ENCODE measurements at regions not wholly inside any gene's neighbourhood (a gene's known extent, or its start where the extent isn't known, plus 50 kb on each side); places are given as distances from the start of the nearest gene placed in this dataset.
"Not testable (repeated sequence)": the region's sequence is repeated elsewhere in the genome, so short reads cannot be mapped to it uniquely, and the experiment has no call there.

DNA sequence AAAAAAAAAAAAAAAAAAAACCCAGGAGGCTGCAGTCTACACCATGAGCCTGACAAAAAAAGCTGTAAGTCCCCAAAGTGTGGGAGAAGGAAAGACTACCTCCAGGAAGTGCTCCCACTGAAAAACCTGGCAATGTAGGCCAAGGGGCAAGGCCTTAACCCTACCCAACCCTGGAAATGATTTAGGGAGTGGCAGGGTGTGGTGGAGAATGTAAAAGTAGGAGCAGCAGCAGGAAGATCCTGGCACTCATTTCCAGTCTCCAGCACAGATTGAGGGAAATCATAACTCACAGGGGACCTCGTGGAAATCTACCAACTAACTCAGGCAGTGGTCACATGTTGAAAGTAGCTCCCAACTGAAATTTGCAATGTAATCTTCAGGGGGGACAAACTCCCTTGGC lies 839.5 kb downstream of the EPHA3 start:
- no peak for DNase-seq

DNA sequence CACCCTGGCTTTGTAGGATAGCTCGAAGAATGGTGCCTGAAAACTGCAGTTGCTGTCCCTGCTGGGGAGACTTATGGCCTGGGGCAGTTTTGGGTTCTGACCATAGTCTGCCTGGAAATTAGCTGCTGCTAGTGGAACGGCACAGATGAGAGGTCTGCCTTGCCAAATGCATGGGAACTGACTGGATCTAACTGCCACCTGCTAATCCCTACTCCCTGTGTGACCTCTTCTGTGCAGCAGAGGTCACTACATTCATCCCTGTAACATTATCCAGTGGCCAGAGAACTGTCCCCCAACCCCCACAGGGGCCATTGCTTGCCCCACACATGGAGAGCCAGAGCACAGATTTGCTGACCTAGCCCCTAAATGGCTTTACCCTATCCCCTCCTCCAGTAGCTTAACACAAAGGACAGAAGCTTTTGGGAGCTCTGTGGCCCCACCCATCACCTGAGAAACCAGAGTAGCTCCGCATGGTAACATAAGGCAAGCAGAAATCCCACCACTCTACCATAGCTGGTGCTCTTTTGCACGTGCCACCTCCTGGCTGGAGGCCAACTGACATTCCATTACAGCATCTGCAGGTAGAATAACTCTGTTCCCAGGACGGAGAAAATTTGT lies 840.0 kb downstream of the EPHA3 start:
- peak; percentile 0 for DNase-seq

DNA sequence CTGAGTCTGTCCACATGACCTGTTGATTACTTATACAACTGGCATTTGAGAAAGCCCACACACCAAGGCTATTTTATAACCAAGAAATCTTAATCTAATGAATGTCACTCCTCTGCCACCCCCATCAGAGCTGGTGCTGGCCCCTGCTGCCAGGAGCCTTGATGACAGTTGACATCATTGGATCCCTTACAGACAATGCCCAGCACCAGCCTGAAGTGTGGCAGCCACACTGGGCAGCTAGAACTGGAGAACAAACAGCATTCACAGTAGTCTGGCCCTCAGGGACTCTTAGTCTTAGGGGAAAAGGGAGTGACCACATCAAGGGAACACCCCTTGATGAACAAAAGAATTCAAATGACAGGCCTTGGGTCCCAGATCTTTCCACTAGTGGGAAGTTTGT lies 840.6 kb downstream of the EPHA3 start:
- DNase-seq: no peak

DNA sequence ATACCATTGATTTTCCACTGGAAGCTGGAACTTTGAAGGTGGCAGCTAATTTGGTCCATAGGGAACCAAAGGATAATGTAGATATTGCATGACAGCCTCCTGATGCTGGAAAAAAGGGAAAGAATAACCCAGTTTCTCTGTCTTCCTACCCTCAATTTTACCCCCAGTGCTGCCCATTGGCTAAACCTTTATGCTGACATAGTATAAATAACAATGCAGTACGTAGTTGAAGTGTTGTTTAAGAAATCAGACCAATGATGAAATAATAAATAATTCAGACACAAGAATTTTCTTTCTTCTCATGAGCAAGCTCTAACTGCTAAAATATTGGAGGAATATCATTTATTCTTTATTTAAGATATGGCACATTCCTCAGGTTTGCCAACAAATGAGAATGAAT lies 843.4 kb downstream of the EPHA3 start:
- DNase-seq: no peak

DNA sequence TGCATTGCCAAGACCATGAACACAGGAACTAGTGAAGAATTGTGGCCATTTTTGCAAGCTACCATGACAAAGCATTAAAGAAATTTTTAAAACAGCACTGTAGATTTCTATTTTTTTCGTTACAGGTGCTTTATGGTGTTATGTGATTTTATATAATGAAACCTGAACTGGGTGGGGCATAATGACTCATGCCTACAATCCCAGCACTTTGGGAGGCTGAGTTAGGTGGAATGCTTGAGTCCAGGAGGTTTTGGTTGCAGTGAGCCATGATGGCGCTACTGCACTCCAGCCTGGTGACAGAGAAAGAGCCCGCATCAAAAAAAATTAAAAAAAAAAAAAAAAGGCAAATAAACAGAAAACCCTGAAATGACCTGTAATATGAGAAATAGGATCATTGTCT lies 846.7 kb downstream of the EPHA3 start:
- DNase-seq: peak; percentile 3

DNA sequence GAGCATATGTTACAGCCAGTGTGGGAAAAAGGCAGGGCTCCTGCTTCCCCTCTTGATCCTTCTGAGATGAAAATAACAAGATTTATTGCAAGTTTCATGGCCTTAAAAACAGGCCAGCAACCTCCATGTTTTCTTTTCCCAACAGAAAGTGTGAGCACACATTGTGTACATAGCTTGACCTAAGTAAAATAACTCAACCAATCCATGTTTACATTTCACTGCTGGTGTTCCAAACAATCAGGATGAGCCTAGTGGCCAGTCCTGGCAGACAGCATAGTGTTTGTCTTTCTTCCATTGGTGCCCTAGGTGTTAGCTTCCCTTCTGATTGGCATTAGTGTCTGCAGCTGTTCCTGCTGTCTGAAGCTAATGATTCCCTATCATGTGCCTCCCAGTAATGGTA lies 847.7 kb downstream of the EPHA3 start:
- DNase-seq: peak; percentile 43

GRCh38 chr3:89957451-89957850 lies 850.0 kb downstream of the EPHA3 start:
- DNase-seq: no peak

GRCh38 chr3:89958163-89958562 lies 850.7 kb downstream of the EPHA3 start:
- DNase-seq: not testable (repeated sequence)

DNA sequence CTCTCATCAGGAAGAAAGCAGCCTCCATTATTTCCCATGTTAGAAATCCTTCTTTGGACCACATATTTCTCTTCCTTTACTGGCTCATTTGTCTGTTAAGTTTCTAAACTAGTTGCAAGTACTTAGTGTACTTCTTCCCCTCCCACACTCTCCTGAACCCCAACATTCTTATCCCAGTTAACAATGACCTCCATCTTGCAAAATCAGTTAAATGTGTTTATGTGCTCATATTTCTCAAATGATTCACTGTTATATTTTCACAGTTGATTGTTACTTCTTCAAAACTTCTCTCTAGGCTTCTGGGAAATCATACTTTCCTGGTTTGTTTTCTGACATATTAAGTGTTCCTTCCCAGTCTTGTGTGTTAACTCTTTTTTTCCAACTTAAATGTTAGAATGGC lies 856.9 kb downstream of the EPHA3 start:
- DNase-seq: no peak

DNA sequence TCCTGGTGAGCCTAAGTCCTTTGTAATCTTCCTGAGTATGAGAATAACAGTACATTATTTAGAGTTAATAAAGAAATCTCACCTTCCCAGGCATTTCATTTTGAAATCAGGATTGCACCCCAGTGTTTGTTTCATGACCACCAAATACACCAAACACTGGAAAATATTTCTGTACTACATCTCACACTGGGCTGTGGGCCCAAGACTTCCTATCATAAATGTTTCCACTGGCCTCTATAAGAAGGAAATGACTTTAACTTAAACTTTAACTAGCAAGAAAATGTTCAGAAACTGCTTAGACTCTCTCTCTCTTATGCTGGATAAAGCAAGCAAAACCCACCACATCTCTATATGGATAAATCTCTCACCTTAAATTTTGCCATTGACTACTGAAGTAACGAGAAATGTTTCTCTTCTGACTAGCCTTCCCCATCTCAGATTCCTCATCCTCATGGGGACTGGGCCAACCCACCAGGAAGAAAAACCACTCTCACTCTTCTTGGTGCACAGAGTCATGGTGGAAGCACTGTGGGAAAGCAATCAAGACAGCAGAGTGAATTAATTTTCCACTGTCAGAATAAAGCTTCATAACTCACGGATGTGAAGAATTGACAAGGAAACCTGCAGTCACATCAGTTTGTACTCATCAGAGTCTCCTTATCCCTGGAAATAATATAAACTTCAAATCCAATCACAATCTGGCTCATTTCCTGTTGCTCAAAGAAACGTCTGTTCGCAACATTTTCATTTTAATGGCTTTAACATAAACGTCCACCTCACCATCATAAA lies 859.6 kb downstream of the EPHA3 start:
- no peak for DNase-seq

DNA sequence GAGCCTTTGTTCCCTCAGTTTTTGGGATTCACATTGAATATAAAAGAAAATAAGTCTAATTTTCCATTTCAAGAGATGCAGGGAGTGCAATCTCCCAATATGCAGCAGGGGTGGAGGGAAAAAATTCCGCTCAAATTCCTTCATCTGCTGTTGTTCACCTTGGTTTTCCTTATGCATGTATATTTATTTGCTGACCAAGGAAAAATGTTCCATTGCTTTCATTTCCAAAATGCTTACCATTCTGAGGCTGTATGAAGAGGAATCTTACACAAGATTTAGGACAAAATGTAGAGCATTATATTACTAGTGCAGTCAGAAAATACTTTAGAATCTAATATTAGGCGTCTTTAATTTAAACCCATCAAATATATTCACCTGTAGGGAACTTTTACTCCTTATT lies 863.9 kb downstream of the EPHA3 start:
- no peak for DNase-seq

DNA sequence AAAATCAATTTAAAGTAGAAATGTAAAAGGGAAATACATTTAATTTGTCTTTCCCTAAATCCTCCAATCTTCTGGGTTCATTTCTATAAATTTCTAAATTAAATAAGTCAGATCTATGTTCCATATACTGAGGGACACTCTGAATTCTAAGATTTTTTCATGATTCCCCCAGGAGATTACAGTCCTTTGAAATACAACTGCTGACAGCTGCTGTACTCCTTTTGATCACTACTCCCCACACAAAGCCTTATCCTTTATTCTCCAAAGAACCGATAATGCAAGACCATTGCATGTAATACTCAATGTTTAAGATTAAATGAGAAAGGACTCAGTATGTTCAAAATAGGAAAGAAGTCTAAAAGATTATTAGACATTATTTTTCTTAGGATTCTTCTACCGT lies 865.7 kb downstream of the EPHA3 start:
- DNase-seq: no peak

DNA sequence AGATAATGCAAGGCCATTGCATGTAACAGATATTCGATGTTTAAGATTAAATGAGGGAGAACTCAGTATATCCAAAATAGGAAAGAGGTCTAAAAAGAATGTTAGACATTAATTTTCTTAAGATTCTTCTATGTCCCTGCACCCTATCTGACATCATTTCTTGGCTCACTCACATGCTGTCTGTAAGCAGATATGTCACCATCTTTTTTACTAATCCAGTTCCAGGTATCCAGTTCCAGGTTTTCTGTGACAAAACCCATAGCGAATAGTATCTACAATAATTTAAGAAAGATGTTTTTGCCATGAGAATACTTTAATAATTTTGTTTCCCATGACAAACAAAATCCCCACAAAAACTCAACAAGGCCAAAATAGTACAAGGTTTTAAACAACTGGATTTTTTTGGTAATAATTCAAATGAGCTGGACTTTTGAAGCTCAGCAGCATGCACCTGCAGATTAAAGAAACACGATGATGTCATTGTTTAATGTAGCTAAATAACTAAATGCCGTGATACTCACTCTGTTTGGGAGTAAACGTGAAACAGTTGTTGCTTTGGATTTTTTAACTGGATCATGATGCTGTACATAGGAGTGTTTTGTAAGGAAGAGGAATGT lies 867.6 kb downstream of the EPHA3 start:
- no peak for DNase-seq

DNA sequence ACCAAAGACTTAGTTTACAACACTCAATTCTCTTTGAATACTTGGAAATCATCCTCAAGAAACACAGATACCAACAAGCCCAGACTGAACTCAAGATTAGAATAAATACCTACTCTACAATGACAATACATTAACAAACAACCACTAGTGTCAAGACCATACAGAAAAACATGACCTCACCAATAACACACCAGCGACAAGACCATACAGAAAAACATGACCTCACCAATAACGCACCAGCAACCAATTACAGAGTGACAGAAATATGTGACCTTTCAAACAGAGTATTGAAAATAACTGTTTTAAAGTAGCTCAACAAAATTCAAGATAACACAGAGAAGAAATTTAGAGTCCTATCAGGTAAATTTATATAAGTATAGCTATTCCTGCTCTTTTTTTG lies 876.0 kb downstream of the EPHA3 start:
- DNase-seq: no peak

DNA sequence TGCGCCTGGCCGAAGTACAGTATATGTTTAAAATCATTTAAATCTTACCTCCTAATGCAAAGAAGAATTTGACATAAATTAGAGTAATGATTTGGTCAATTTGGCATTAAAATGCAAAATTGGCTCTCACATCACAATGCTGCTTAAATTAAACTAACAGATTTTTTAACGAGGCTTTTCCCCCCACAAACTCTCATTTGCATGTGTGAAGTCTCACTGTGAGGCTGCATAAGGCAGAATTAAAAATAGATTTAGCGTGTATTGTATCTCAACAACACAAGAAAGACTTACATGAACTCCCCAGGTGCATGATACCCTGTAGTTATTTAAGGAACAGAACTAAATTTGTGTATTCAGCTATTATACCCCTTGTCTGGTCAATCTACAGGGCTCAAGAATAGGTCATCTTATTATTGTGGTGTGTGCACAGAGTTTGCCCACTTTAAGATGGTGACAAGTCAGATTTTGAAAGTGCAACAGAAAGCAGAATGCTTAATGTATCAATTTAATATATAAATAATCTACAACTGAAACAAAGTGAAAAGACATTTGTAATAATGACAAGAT lies 897.9 kb downstream of the EPHA3 start:
- no peak for DNase-seq

- no peak for DNase-seq
Measured at GRCh38 chr3:90007778-90008499, 900.5 kb downstream of the EPHA3 start.

DNA sequence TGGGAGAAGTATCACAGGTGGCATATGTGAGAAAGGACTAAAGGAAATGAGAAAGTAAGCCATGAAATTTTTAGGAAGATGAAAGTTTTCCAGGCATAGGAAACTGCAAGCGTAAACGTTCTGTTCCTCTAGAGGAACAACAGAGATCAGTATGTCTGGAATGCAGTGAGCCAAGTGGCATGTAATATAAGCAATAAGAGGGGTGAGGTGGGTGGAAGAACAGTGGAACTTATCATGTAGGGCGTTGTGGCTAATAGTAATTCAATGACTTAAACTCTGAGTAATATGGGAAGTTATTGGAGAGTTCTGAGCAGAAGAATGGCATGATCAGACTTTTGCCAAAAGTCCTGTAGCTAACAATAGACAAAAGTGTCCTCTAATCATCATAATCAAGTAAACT lies 902.9 kb downstream of the EPHA3 start:
- no peak for DNase-seq

GRCh38 chr3:90011131-90011530 lies 903.7 kb downstream of the EPHA3 start:
- no peak for DNase-seq

- DNase-seq: no peak
Measured at GRCh38 chr3:90011596-90011995, 904.2 kb downstream of the EPHA3 start.

DNA sequence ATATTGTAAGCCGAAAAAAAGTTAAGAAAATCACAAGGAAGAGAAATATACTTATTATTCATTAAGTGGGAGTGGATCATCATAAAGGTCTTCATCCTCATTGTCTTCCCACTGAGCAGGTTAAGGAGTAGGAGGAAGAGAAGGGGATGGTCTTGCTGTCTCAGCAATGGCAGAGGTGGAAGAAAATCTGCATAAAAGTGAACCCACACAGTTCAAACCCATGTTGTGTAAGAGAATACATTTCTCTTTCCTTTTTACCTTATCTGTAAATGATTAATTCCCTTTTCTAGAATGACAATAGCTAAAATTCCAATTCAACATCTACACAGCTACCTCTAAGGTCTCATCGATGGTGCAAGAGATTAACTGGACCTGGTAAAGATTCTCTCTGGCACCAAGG lies 904.6 kb downstream of the EPHA3 start:
- no peak for DNase-seq

GRCh38 chr3:90015688-90016356 lies 908.4 kb downstream of the EPHA3 start:
- DNase-seq: peak; percentile 34

GRCh38 chr3:90016555-90016954 lies 909.1 kb downstream of the EPHA3 start:
- peak; percentile 49 for DNase-seq

DNA sequence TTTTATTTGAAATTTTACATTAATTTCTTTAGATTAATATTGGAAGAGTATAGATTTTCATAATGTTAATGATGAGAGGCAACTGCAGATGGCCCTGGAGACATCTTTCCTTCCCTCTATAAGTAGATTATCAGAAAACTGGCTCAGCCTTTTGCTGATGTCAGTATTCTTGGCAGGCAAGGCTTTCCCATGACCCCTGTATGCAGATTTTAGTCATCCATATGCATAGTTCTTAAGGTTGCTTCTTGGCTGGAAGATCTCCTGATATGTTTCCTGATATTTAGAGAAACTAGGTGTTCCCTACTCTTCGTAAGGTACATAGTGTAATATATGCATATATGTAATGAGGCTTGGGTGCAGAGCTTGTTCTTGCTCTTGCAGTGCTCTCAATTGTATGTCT lies 911.4 kb downstream of the EPHA3 start:
- DNase-seq: no peak

Data from DMS53 (cell line).